WI38 (cell line): ENCODE measurements at regions not wholly inside any gene's neighbourhood (a gene's known extent, or its start where the extent isn't known, plus 50 kb on each side); places are given as distances from the start of the nearest gene placed in this dataset.

ENCODE experiments used
- H3K4me3 ChIP-seq: 2 replicates; pipeline ENCODE4 v1.5.1; 2011; ENCODE audit warnings: low read depth, mild to moderate bottlenecking, control low read depth, low read length
- CTCF ChIP-seq: IDR thresholded peaks from 2 replicates; pipeline ENCODE4 v1.5.1; 2012; ENCODE audit warnings: low read depth, mild to moderate bottlenecking, control low read depth, low read length

GRCh38 chr13:70362820-70363570 is 254.7 kb upstream of the KLHL1 start:
- no peak overlapping the region for H3K4me3 ChIP-seq
- no peak for TF ChIP-seq CTCF

- H3K4me3 ChIP-seq = no peak overlapping the region
- TF ChIP-seq CTCF = no peak
These were observed 248.8 kb upstream of the KLHL1 start for GRCh38 chr13:70357031-70357430.

- H3K4me3 ChIP-seq = no peak overlapping the region
- TF ChIP-seq CTCF = no peak
These were observed 244.8 kb upstream of the KLHL1 start for GRCh38 chr13:70353096-70353495.

- TF ChIP-seq CTCF = no peak
These were observed 239.8 kb upstream of the KLHL1 start for GRCh38 chr13:70347947-70348620.

GRCh38 chr13:70339738-70340137 is 231.5 kb upstream of the KLHL1 start:
- no peak for TF ChIP-seq CTCF
- H3K4me3 ChIP-seq = no peak overlapping the region

More at GRCh38 chr13:70347947-70348620, 239.8 kb upstream of the KLHL1 start:
- H3K4me3 ChIP-seq = no peak overlapping the region

GRCh38 chr13:70338609-70339008 is 230.4 kb upstream of the KLHL1 start:
- no peak for TF ChIP-seq CTCF
- H3K4me3 ChIP-seq = no peak overlapping the region

- TF ChIP-seq CTCF = no peak
- H3K4me3 ChIP-seq = no peak overlapping the region
These were observed 228.6 kb upstream of the KLHL1 start for GRCh38 chr13:70336866-70337265.
